Amniotic epithelial cell (primary cell): ENCODE measurements at regions not wholly inside any gene's neighbourhood (a gene's known extent, or its start where the extent isn't known, plus 50 kb on each side); places are given as distances from the start of the nearest gene placed in this dataset.

Experiments used
- DNase-seq: peaks from one replicate; pipeline ENCODE4 v3.0.0-alpha.2; 2010; ENCODE audit warnings: low read depth

GRCh38 chr1:209064850-209065706 lies 518.4 kb upstream of the CAMK1G start:
- DNase-seq: no peak

GRCh38 chr1:209072481-209072880 lies 511.0 kb upstream of the CAMK1G start:
- peak; percentile 14 for DNase-seq

DNA sequence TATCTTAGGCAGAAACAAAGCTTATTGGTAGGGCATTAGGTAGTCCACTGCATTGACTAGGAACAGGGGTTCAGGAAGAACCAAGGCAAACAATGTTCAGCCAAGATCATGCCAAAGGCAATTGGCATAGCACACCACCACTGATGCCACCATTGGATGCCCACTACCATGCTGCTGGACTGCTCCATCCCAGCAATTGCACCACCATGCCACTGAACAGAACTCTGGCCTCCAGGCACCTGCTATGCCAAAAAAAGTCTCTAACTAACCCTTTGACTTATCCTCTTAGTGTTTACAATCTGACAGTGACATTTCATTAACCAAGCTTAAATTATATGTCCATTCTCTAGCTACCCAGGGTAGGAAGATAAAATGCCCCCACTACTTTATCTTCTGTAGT lies 509.6 kb upstream of the CAMK1G start:
- DNase-seq: no peak

DNA sequence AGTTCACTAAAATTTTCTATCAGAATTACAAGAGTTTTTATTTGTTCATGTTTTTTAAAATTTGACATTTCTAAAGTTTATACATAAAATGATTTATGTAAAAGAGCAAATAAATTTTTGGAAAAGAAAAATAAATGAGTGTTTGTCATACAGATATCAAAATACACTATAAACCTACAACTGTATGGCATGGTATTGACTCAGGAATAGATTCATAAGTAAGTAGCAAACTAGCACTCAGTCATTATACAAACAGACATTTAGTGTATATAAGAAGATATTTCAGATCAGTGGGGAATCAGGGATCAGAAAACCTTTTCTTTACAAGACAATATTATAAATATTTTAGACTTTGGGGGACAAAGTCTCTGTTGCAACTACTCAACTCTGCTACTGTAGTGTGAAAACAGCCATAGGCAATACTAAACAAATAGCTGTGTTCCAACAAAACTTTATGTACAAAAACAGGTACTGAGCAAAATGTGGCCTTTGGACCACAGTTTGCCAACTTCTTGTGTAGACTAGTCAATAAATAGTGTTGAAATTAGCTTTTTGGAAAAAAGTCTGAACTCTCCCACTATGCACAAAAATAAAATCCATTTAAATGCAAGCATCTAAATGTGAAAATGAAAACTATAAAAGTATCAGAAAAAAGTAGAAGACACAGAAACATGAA lies 508.8 kb upstream of the CAMK1G start:
- DNase-seq: no peak

DNA sequence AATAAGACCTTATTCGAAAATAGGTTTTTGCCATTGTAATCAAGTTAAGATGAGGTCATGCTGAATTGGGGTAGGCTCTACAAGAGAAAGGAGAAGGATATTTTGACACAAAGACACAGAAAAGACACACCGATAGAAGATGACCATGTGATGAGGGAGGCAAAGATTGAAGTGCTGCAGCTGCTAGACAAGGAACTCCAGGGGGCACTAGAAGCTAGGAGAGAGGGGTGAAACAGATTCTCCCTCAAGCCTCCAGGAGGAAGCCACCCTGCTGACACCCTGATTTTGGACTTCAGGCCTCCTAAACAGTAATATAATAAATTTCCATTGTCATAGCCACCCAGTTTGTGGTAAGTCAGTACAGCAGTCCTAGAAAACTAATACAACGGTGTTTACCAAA lies 506.8 kb upstream of the CAMK1G start:
- DNase-seq: peak; percentile 33

GRCh38 chr1:209080170-209080781 lies 503.2 kb upstream of the CAMK1G start:
- peak; percentile 63 for DNase-seq

GRCh38 chr1:209086486-209087192 lies 496.9 kb upstream of the CAMK1G start:
- DNase-seq: no peak

DNA sequence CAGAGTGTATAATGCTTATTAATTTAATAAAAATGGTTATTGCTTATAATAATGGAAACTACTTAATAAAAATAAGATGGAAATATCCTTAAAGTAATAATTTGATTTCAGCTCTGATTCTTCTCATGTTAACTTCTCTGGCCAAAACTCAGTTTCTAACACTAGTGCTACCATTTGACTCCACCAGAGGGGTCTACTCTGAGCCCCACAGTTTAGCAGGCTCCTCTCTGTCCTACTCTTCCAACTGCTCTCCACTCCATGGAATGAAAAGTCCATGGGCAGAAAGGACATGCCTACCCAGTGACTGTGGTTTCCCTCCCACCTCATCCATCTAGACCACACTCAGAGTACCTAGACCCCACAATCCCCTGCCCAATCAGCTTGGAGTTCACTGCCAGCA lies 489.1 kb upstream of the CAMK1G start:
- no peak for DNase-seq

DNA sequence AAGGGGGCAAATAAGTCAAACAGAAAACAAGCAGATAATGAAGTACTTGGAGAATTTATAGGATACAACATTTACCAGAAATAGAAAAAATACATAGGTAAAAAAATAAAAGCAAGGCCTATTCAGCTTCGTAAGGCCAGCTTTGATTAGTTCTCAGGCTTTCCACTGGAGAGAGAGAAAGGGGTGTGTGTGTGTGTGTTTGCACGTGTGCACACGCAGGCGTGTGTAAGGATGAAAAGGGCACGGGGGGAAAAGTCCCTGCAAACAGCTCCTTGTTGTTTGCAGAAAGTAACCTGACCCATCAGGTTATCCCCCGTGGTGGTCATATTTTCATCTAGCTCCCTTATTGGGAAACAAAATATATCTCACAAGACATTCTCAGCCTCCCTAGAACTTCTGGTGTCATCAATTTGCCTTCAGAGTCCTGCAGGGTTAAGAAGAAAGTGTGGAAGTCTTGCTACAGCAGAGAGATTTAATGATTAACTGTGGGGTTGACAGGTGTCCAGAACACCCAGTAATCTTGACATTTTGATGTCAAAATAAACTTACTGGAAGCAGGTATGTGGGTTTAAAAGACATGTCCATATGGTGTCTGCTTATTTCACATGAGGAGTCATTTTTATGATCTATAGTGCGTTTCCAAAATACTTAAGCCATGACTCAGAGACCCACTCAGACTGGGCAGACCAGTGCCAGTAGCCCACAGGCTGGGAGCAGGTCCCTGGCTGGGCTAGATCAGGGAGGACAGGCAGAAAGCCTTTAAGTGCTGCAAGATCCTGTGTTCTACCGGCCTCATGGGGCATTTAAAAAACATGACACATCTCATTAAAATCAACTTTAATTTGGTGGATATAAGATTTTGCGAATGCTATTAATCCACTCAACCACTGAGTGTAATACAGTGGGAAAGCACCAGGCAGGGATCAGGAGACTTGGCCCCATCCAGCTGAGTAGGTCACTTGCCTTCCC lies 487.6 kb upstream of the CAMK1G start:
- peak; percentile 88 for DNase-seq

DNA sequence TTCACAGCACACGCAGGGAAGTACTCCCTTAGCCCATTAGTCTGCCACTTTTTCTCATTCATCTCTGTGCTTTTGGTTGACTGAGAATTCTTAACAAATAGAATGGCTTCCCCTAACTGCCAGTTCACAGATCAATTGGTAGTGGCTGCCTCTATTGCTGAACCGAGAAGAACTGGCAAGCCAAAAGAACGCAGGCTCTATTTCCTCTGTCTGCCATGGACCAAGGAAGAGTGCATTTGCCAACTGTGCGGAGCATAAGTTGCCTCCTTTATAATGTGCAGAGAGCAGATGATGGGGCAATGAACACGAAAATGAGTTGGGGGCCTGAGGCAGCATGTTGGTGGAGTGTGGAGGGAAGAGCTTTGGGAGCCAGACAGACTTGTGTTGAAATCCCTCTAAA lies 483.1 kb upstream of the CAMK1G start:
- DNase-seq: no peak

- DNase-seq: no peak
Observed at GRCh38 chr1:209101106-209101505, 482.4 kb upstream of the CAMK1G start.

DNA sequence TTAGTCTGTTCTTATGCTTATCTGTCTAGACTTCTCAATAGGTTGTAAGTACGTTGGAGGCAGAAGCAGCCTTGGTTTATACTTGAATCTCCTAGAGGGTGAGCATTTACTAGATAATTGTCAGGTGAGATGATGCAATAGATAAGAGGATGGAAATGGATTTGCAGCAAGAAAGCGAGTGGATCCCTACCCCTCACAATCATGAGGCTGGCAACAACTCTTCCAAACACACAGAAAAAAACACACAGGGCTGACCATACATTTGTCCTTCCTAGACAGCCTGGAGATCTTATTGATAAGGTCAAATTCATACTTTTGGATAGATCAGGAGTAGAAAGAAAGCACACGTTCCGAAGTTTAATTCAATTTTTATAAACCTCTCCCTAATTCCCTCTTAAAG lies 481.4 kb upstream of the CAMK1G start:
- DNase-seq: no peak

GRCh38 chr1:209102531-209102930 lies 481.0 kb upstream of the CAMK1G start:
- DNase-seq: no peak

DNA sequence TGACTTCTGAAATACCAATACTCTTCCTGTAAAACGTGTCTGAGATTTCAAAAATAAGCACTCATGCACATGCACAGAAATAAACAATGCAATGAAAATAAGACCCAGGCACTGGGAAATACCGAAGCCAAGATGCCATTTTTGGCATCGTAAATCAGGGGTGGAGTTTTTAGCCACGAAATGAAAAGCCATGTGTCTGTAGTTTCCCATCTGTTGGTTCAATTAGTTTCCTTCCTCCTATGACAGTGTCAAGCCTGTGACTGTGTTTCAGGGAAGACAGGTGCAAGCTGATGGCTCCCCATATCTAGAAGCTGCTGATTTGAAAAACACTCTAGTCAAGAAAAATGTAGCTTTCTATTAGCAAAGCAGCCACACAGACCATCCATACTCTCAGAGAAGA lies 480.4 kb upstream of the CAMK1G start:
- no peak for DNase-seq

GRCh38 chr1:209104646-209105045 lies 478.9 kb upstream of the CAMK1G start:
- no peak for DNase-seq

GRCh38 chr1:209105701-209106100 lies 477.8 kb upstream of the CAMK1G start:
- DNase-seq: no peak

DNA sequence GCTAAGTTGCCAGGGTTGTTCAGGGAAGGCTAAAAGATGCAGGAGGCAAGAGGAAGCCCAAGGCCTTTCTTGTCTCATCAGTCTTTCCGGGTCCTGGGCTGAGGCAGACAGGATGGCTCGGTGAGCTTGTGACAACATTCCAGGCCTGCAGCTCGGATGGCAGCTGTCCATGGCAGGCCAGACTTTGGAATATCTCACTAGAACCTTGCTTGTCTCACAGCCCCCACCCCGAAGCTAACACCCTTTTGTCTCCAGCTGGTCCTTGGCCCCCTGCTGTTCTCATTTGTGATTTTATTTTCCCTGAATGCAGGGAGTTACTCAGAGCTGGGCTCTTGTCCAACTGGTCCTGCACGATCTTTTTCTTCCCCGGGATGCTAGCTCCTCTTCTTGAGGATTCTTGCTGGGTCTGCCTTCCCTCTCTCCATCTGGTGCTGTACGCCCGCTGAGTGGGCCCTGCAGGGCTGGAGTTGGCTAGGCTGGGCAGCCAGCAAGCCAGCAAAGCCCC lies 477.2 kb upstream of the CAMK1G start:
- DNase-seq: no peak

- DNase-seq: no peak
Observed at GRCh38 chr1:209106861-209107260, 476.7 kb upstream of the CAMK1G start.

- no peak for DNase-seq
Observed at GRCh38 chr1:209107535-209107934, 476.0 kb upstream of the CAMK1G start.

DNA sequence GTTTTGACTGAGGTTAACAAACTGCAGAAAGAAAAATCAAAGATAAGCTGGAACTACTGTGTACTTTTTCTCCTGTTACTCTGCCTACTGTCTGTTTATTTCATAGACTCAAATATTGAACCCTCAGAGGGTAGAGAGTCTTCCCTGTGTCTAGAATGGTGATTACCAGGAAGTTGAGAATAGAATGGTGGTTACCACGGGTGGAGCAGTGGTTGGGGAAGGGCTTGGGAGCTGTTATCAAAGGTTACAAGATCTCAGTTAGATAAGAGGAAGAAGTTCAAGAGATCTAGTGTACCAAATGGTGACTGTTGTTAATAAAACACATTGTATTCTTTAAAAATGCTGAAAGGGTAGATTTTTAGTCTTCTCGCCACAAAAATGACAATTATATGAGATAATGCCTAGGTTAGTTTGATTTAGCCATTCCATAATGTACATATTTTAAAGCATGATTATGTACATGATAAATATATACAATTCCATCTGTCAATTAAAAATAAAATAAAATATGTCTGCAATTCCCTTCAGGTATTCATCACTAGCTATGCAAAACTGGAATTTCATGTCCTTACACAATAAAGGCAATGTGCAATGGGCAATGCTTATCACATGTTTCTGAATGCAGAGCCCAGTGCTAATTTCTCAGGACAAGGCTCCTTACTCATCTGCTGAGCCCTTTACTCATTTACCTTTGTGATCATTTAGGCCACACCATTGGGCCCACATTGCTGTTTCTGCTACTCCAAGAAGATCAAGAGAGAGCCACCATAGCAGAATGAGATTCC lies 474.3 kb upstream of the CAMK1G start:
- no peak for DNase-seq
